BLaER1 (cell line): ENCODE measurements at regions not wholly inside any gene's neighbourhood (a gene's known extent, or its start where the extent isn't known, plus 50 kb on each side); places are given as distances from the start of the nearest gene placed in this dataset.

Source experiments
- H3K27ac ChIP-seq: shearing (Covaris generic); formaldehyde crosslinking; 2 replicates; pipeline ENCODE4 v1.8.1; 2022
- H3K27me3 ChIP-seq: shearing (Covaris generic); formaldehyde crosslinking; 2 replicates; pipeline ENCODE4 v1.8.1; 2022
- H3K36me3 ChIP-seq: shearing (Covaris generic); formaldehyde crosslinking; 2 replicates; pipeline ENCODE4 v1.8.1; 2022
- H3K4me1 ChIP-seq: shearing (Covaris generic); formaldehyde crosslinking; 2 replicates; pipeline ENCODE4 v1.8.1; 2022
- H3K4me2 ChIP-seq: shearing (Covaris generic); formaldehyde crosslinking; 2 replicates; pipeline ENCODE4 v1.8.1; 2022
- H3K4me3 ChIP-seq: shearing (Covaris generic); formaldehyde crosslinking; 2 replicates; pipeline ENCODE4 v1.8.1; 2022
- H3K9ac ChIP-seq: shearing (Covaris generic); formaldehyde crosslinking; 2 replicates; pipeline ENCODE4 v1.8.1; 2022
- H3K9me3 ChIP-seq: shearing (Covaris generic); formaldehyde crosslinking; 2 replicates; pipeline ENCODE4 v1.8.1; 2022
- H4K20me1 ChIP-seq: shearing (Covaris generic); formaldehyde crosslinking; 2 replicates; pipeline ENCODE4 v1.8.1; 2022
- Cebpa-rat ChIP-seq: shearing (Covaris generic); IDR thresholded peaks from 2 replicates; pipeline ENCODE4 v1.8.1; 2022

DNA sequence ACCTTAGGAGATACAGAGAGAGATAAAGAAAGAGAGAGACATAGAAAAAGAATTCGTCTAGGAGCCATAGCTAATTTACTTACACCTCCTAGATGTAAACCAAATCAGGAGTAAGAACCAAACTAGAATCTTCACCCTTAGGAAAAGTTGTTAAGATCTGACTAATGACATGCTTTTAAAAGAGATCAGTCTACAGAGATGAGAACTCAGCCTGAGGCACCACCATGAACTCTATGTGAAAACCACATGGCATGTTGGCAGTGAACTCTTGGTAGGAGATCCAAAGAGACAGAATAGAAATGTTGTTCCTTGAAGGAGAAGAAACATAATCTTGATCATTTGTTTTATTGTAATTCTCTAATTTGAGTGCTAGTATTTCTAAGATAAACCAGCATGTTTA, 585.4 kb upstream of the ID2 start:
- Histone ChIP-seq H3K4me3 (no peak overlapping the region), H3K36me3 (no peaks in the 10 kb centered on the region), H4K20me1 (no peaks in the 10 kb centered on the region), H3K27ac (no peak overlapping the region), H3K4me2 (no peak overlapping the region), H3K27me3 (no peaks in the 10 kb centered on the region), H3K4me1 (no peaks in the 10 kb centered on the region), H3K9ac (no peak overlapping the region), H3K9me3 (peaks cover 5% of the 10 kb centered on the region; the same call in 1 of the 2 replicates)
- TF ChIP-seq Cebpa-rat = no peak

- Histone ChIP-seq H3K36me3 (no peaks in the 10 kb centered on the region), H3K9me3 (peaks cover 5% of the 10 kb centered on the region; the same call in 1 of the 2 replicates), H3K9ac (no peak overlapping the region), H3K27me3 (no peaks in the 10 kb centered on the region), H3K27ac (no peak overlapping the region), H3K4me2 (no peak overlapping the region), H3K4me1 (no peaks in the 10 kb centered on the region), H3K4me3 (no peak overlapping the region), H4K20me1 (no peaks in the 10 kb centered on the region)
- no peak for TF ChIP-seq Cebpa-rat
Measured at GRCh38 chr2:8098476-8099266, 583.2 kb upstream of the ID2 start.

DNA sequence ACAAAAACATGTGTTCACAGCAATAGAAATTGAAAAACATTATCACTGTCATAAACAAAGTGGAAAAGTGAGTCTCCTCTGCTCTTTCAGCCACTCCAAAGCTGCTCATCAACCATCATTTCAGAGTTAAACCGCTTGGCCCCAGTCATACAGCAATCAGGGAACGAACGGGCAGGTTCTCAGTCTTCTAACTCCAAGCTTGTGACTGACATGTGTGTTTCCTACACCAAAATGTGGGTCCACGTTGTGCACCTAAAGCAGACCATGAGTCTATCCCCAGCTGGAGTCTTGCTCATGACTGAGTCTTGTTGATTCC, 582.6 kb upstream of the ID2 start:
- TF ChIP-seq Cebpa-rat = no peak
- H4K20me1 ChIP-seq = no peaks in the 10 kb centered on the region
- no peaks in the 10 kb centered on the region for H3K4me1 ChIP-seq

GRCh38 chr2:8101614-8102277, 580.1 kb upstream of the ID2 start:
- Histone ChIP-seq H4K20me1 (no peaks in the 10 kb centered on the region), H3K4me3 (no peak overlapping the region), H3K36me3 (no peaks in the 10 kb centered on the region), H3K4me2 (no peak overlapping the region), H3K9ac (no peak overlapping the region), H3K4me1 (no peaks in the 10 kb centered on the region), H3K27me3 (no peaks in the 10 kb centered on the region), H3K9me3 (peaks cover 5% of the 10 kb centered on the region; the same call in 1 of the 2 replicates), H3K27ac (no peak overlapping the region)
- TF ChIP-seq Cebpa-rat = no peak

More for the DNA sequence above, 582.6 kb upstream of the ID2 start:
- Histone ChIP-seq H3K9ac (no peak overlapping the region), H3K27me3 (no peaks in the 10 kb centered on the region), H3K4me2 (no peak overlapping the region), H3K36me3 (no peaks in the 10 kb centered on the region), H3K4me3 (no peak overlapping the region), H3K27ac (no peak overlapping the region), H3K9me3 (peaks cover 5% of the 10 kb centered on the region; the same call in 1 of the 2 replicates)

- TF ChIP-seq Cebpa-rat = no peak
- Histone ChIP-seq H3K4me3 (no peak overlapping the region), H3K36me3 (no peaks in the 10 kb centered on the region), H3K27me3 (no peaks in the 10 kb centered on the region), H3K4me2 (no peak overlapping the region), H4K20me1 (no peaks in the 10 kb centered on the region), H3K9ac (no peak overlapping the region), H3K9me3 (no peaks in the 10 kb centered on the region), H3K4me1 (peaks cover 3% of the 10 kb centered on the region), H3K27ac (no peak overlapping the region)
Measured at GRCh38 chr2:8102470-8102869, 579.4 kb upstream of the ID2 start.

DNA sequence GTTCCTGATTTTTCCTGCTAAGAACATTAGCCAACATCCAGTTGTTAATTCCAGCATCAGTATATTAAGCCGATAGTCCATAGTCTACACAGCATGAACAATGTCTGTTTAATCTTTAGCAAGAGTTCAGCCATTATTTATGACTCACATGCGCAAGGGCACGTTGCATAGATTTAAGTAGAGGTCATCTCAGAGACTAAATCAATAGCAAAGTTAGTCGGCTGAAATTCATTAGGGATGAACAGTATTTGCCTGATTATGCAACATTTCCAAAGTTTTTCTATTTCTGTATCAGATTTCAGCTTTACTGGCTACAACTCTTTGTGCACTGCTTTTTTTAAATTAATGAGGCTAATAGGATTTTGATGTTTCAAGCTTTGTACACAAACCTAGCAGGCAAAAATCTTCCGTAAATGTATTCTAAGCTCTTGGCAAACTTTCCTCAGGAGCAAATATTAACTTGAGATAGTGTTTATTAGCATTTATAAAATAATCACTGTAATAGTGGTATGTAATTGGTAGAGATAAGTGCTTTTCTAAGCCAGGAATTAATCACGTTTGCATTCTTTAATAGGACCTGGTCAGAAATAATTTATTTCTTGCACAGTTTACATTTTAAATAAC, 578.7 kb upstream of the ID2 start:
- Histone ChIP-seq H4K20me1 (no peaks in the 10 kb centered on the region), H3K36me3 (no peaks in the 10 kb centered on the region), H3K4me1 (peaks cover 10% of the 10 kb centered on the region), H3K9me3 (no peaks in the 10 kb centered on the region), H3K9ac (no peak overlapping the region), H3K27ac (no peak overlapping the region), H3K27me3 (no peaks in the 10 kb centered on the region), H3K4me3 (no peak overlapping the region), H3K4me2 (no peak overlapping the region)
- TF ChIP-seq Cebpa-rat = no peak

DNA sequence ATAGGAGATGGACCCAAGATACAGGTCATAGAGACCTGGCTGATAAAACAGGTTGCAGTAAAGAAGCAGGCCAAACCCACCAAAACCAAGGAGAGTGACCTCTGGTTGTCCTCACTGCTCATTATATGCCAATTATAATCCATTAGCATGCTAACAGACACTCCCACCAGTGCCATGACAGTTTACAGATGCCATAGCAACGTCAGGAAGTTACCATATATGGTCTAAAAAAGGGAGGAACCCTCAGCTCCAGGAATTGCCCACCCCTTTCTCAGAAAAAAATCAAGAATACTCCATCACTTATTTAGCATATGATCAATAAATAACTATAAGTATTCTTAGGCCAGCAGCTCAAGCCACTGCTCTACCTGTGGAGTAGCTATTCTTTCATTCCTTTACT, 574.7 kb upstream of the ID2 start:
- Histone ChIP-seq H3K4me2 (peak overlapping the region; percentile 33; the same call in 1 of the 2 replicates), H3K9ac (no peak overlapping the region), H3K4me3 (no peak overlapping the region), H3K4me1 (peaks cover 18% of the 10 kb centered on the region), H3K27ac (no peak overlapping the region), H3K36me3 (no peaks in the 10 kb centered on the region), H4K20me1 (no peaks in the 10 kb centered on the region), H3K27me3 (no peaks in the 10 kb centered on the region), H3K9me3 (no peaks in the 10 kb centered on the region)
- TF ChIP-seq Cebpa-rat = no peak

- Histone ChIP-seq H3K4me3 (no peak overlapping the region), H4K20me1 (no peaks in the 10 kb centered on the region), H3K9me3 (no peaks in the 10 kb centered on the region), H3K4me2 (peak overlapping the region; percentile 33), H3K27me3 (no peaks in the 10 kb centered on the region), H3K9ac (no peak overlapping the region), H3K36me3 (no peaks in the 10 kb centered on the region), H3K27ac (no peak overlapping the region), H3K4me1 (peaks cover 18% of the 10 kb centered on the region)
- TF ChIP-seq Cebpa-rat = no peak
Measured at GRCh38 chr2:8107621-8108378, 574.1 kb upstream of the ID2 start.

GRCh38 chr2:8110716-8111115, 571.1 kb upstream of the ID2 start:
- H3K4me1 ChIP-seq = peaks cover 18% of the 10 kb centered on the region
- TF ChIP-seq Cebpa-rat = no peak

More at GRCh38 chr2:8110716-8111115, 571.1 kb upstream of the ID2 start:
- Histone ChIP-seq H3K27me3 (no peaks in the 10 kb centered on the region), H3K4me3 (no peak overlapping the region), H4K20me1 (no peaks in the 10 kb centered on the region), H3K27ac (no peak overlapping the region), H3K36me3 (no peaks in the 10 kb centered on the region), H3K9ac (no peak overlapping the region), H3K9me3 (no peaks in the 10 kb centered on the region), H3K4me2 (no peak overlapping the region)
